K562 (cell line): ENCODE measurements at regions not wholly inside any gene's neighbourhood (a gene's known extent, or its start where the extent isn't known, plus 50 kb on each side); places are given as distances from the start of the nearest gene placed in this dataset.

Source experiments
- ATAC-seq: fragments of 200-7000 bp; cut with Tn5 transposase; 3 replicates; pipeline ENCODE4 v1.9.1; 2020; ENCODE audit warnings: moderate library complexity
- BruUV-seq: library from RNA; stranded (reverse); fragments of 400-500 nt; replicated peaks from 2 replicates; lab custom pipeline; 2021; lab: Mats Ljungman, UMichigan
- CTCF ChIA-PET: fragments of 300-600 bp; formaldehyde crosslinking; extraction: SDS; loops from one replicate; lab custom pipeline; 2021; ENCODE audit warnings: low intra/inter-chr PET ratio; lab: Yijun Ruan, JAX
- POLR2A ChIA-PET: fragments of 300-600, 350-650 bp; sonication (Branson Sonifier 250); formaldehyde crosslinking; extraction: SDS; loops from one replicate; lab custom pipeline; 2021; ENCODE audit warnings: antibody characterized with exemption, inconsistent platforms; lab: Yijun Ruan, JAX
- DNase-seq, 4 experiments: peaks; one replicate each; pipeline versions ENCODE4 v3.0.0 to v3.0.0-alpha.2; 2011 to 2018; ENCODE audit warnings: low spot score in 3 of 4, mixed read lengths in 3 of 4; ENCODE audit errors: extremely low read depth in 1 of 4
- FAIRE-seq: peaks from 2 replicates; lab custom pipeline; 2011; peaks lifted over from hg19 to GRCh38; lab: Jason Lieb, UNC
- H2AFZ ChIP-seq: 2 replicates; pipeline ENCODE4 v1.6.0; 2011; ENCODE audit warnings: low read depth, low read length, control low read depth, inconsistent platforms
- H3K27ac ChIP-seq: fragments of 200-600 bp; 3 replicates; pipeline ENCODE4 v1.8.0; 2011; ENCODE audit warnings: low read depth, mild to moderate bottlenecking, control low read depth, inconsistent platforms, low read length, moderate library complexity, mixed read lengths; ENCODE audit errors: extremely low read depth
- H3K27me3 ChIP-seq, 2 experiments: fragments of 300-600 bp in 1 of 2; 2 replicates in 1 of 2; 3 replicates in 1 of 2; pipeline versions ENCODE4 v1.6.0 to v1.8.0; 2011; ENCODE audit warnings: inconsistent platforms in 2 of 2, low read length in 2 of 2, mild to moderate bottlenecking in 1 of 2, mixed read lengths in 1 of 2, moderate library complexity in 1 of 2; ENCODE audit not compliant: control insufficient read depth in 2 of 2, insufficient read depth in 2 of 2
- H3K36me3 ChIP-seq: fragments of 300-600 bp; 3 replicates; pipeline ENCODE4 v1.8.0; 2011; ENCODE audit warnings: mild to moderate bottlenecking, low read length, inconsistent platforms; ENCODE audit not compliant: control insufficient read depth, insufficient read depth
- H3K4me1 ChIP-seq, 2 experiments: fragments of 200-600 bp in 1 of 2; replicated peaks in 1 of 2; 2 replicates in 1 of 2; 3 replicates in 1 of 2; pipeline versions ENCODE4 v1.5.1 to v1.8.0; 2011; ENCODE audit warnings: inconsistent platforms in 2 of 2, low read length in 2 of 2, mild to moderate bottlenecking in 1 of 2, mixed read lengths in 1 of 2, moderate library complexity in 1 of 2; ENCODE audit not compliant: control insufficient read depth in 2 of 2, insufficient read depth in 2 of 2
- H3K4me2 ChIP-seq: 2 replicates; pipeline ENCODE4 v1.6.1; 2011; ENCODE audit warnings: low read length, control low read depth, inconsistent platforms, mixed read lengths; ENCODE audit not compliant: insufficient read depth
- H3K4me3 ChIP-seq: fragments of 200-600 bp; sonication (generic), shearing (Covaris generic); 2 replicates; pipeline ENCODE4 v1.5.1; 2016; ENCODE audit warnings: control low read depth, inconsistent platforms
- H3K79me2 ChIP-seq: fragments of 200-600 bp; 3 replicates; pipeline ENCODE4 v1.8.0; 2011; ENCODE audit warnings: low read length, inconsistent platforms; ENCODE audit not compliant: control insufficient read depth, insufficient read depth
- H3K9ac ChIP-seq, 2 experiments: 2 replicates each; pipeline versions ENCODE4 v1.6.0 to v1.6.1; 2011; ENCODE audit warnings: low read depth in 2 of 2, low read length in 2 of 2, control low read depth in 1 of 2, inconsistent platforms in 1 of 2, mild to moderate bottlenecking in 1 of 2, mixed read lengths in 1 of 2; ENCODE audit not compliant: insufficient read depth in 1 of 2
- H3K9me1 ChIP-seq: one replicate; pipeline ENCODE4 v1.6.0; 2011; ENCODE audit warnings: inconsistent platforms, mild to moderate bottlenecking, low read length, moderate library complexity; ENCODE audit not compliant: control insufficient read depth, insufficient read depth
- H3K9me3 ChIP-seq: replicated peaks from 2 replicates; pipeline ENCODE4 v1.5.1; 2011; ENCODE audit warnings: low read depth, low read length, inconsistent platforms; ENCODE audit not compliant: control insufficient read depth, insufficient read depth
- H4K20me1 ChIP-seq: replicated peaks from 2 replicates; pipeline ENCODE4 v1.6.1; 2011; ENCODE audit warnings: low read length, inconsistent platforms, mixed read lengths; ENCODE audit not compliant: control insufficient read depth, insufficient read depth
- ASH1L ChIP-seq: fragments of 450-650 bp; IDR thresholded peaks from 2 replicates; pipeline ENCODE4 v1.6.1; 2018; ENCODE audit warnings: borderline replicate concordance, mild to moderate bottlenecking, low read depth; ENCODE audit not compliant: partially characterized antibody
- ATF1 ChIP-seq, 2 experiments: fragments of 450-650 bp in 1 of 2; IDR thresholded peaks; 2 replicates each; pipeline ENCODE4 v1.6.1; 2016; ENCODE audit warnings: missing compliant biosample characterization in 1 of 2, missing genetic modification characterization in 1 of 2
- FOXK1 ChIP-seq: sonication (generic); formaldehyde crosslinking; IDR thresholded peaks from 2 replicates; pipeline ENCODE4 v1.8.0; 2022; ENCODE audit warnings: missing genetic modification reagents, mild to moderate bottlenecking, borderline replicate concordance
- GATA2 ChIP-seq: sonication (generic); formaldehyde crosslinking; IDR thresholded peaks from 2 replicates; pipeline ENCODE4 v1.4.0; 2020; ENCODE audit warnings: mild to moderate bottlenecking, missing genetic modification reagents
- HNRNPUL1 ChIP-seq: fragments of 200-400 bp; formaldehyde crosslinking; IDR thresholded peaks from 2 replicates; pipeline ENCODE4 v1.6.1; 2017; ENCODE audit warnings: low read length
- JUND ChIP-seq, 2 experiments: IDR thresholded peaks; 2 replicates in 1 of 2; 3 replicates in 1 of 2; pipeline ENCODE4 v1.6.1; 2011; ENCODE audit warnings: borderline replicate concordance in 2 of 2, low read depth in 2 of 2, low read length in 2 of 2, improper control_type of control experiment in 1 of 2, missing biosample characterization in 1 of 2, missing genetic modification characterization in 1 of 2, missing genetic modification reagents in 1 of 2
- KLF13 ChIP-seq: fragments of 450-650 bp; IDR thresholded peaks from 2 replicates; pipeline ENCODE4 v1.6.1; 2016; ENCODE audit warnings: missing genetic modification characterization, low read depth, mild to moderate bottlenecking, missing compliant biosample characterization, moderate library complexity, borderline replicate concordance
- SIN3B ChIP-seq: fragments of 450-650 bp; IDR thresholded peaks from 2 replicates; pipeline ENCODE4 v1.6.1; 2017; ENCODE audit warnings: low read depth, mild to moderate bottlenecking, moderate library complexity
- U2AF1 ChIP-seq: fragments of 200-400 bp; formaldehyde crosslinking; optimal IDR thresholded peaks from 2 replicates; pipeline ENCODE3; 2017; ENCODE audit warnings: mild to moderate bottlenecking, low read depth, low read length, moderate library complexity
- ZC3H8 ChIP-seq: fragments of 450-650 bp; IDR thresholded peaks from 2 replicates; pipeline ENCODE4 v1.6.1; 2017
- WGBS: fragments of 100-300 bp; shearing (Covaris generic); methylation state at CpG from one replicate; pipeline ENCODE4 v1.1.6; 2016; ENCODE audit warnings: low coverage, mixed read lengths; ENCODE audit not compliant: insufficient coverage; ENCODE audit errors: missing lambda C conversion rate; 5-methylcytosine and 5-hydroxymethylcytosine counted together
- in situ Hi-C: fragments of 300-500 bp; cut with MboI; formaldehyde crosslinking; loops from 4 replicates; pipeline ENCODE4 v1.15.0; 2018; ENCODE audit warnings: inconsistent platforms, mixed read lengths
- intact Hi-C: fragments of 100-400 bp; cut with micrococcal nuclease; formaldehyde crosslinking; loops from 2 replicates; pipeline ENCODE4 v1.14.2; 2022
- TF ChIP-seq, protein P1 (sequence below): sonication (generic); formaldehyde crosslinking; IDR thresholded peaks from 2 replicates; pipeline ENCODE4 v1.8.1; 2023; ENCODE audit warnings: mild to moderate bottlenecking, missing genetic modification reagents
- TF ChIP-seq, protein P2 (sequence below): fragments of 150-350 bp; IDR thresholded peaks from 2 replicates; pipeline ENCODE4 v1.6.1; 2014; ENCODE audit warnings: low read depth, mild to moderate bottlenecking, low read length, borderline replicate concordance
- TF ChIP-seq, protein P3 (sequence below): conservative IDR thresholded peaks from 2 replicates; pipeline ENCODE4 v1.6.1; 2011; ENCODE audit warnings: low read depth, mild to moderate bottlenecking, low read length; ENCODE audit not compliant: control insufficient read depth

DNA sequence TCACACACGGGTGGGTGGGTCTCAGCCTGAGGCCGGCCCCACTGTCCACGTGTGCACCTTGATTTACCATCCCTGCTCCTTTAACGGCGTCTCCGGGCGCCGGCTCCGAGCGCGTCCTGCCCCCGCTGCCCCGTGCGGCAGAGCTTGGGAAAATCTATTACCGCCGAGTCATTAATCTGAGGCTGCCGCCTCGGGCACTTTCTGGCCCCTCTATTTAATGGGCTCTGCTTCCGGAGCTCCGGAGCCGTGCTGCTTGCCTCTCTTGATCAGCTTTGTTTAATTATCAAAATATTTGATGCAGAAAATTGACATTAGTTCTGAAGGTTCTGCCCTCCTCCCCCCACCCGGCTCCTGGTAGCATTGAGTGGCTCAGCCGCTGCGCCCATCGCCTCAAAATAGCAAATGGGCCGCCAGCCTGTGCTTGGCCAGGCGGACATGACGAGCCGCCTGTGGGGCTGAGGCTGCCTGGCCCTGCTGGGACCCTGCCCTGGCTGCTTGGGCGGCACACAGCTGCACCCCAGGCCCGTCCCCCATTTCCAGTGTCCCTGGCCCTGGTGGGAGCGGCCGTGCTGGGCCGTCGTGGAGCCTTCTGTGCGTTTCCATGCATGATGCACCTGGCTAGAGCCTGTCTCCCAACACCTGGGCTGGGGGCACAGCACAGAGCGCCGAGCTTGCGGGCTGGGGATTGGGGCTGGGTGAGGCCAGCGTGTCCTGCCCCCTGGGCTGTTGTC lies 81.6 kb upstream of the TTC34 start (continued):
- TF ChIP-seq, protein P1, sequence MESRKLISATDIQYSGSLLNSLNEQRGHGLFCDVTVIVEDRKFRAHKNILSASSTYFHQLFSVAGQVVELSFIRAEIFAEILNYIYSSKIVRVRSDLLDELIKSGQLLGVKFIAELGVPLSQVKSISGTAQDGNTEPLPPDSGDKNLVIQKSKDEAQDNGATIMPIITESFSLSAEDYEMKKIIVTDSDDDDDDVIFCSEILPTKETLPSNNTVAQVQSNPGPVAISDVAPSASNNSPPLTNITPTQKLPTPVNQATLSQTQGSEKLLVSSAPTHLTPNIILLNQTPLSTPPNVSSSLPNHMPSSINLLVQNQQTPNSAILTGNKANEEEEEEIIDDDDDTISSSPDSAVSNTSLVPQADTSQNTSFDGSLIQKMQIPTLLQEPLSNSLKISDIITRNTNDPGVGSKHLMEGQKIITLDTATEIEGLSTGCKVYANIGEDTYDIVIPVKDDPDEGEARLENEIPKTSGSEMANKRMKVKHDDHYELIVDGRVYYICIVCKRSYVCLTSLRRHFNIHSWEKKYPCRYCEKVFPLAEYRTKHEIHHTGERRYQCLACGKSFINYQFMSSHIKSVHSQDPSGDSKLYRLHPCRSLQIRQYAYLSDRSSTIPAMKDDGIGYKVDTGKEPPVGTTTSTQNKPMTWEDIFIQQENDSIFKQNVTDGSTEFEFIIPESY (CRISPR knock-in tag) = no peak

DNA sequence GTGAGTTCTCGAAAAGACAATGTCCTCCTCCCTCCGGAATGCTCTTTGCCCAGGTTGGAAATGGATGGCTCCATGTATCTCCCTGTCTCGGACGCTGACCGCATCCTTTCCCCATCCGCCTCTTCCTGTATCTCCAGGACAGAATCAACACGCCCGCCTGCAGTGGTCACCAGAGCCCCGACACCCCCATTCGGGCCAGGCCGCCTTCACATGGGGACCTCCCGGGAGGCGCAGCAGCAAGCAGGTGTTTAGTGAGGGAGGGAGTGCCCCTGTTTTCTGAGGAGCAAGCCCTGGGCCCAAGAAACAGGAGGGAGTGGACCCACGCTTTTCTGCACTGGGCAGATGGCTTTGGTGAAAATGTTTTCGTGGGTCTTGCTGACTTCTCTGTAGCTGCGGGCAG lies 83.5 kb upstream of the TTC34 start:
- Histone ChIP-seq H3K4me2 (no peak overlapping the region), H2AFZ (no peak overlapping the region), H3K9me1 (no peaks in the 10 kb centered on the region), H3K79me2 (no peaks in the 10 kb centered on the region), H3K27ac (no peak overlapping the region), H3K4me3 (no peak overlapping the region), H3K27me3 (peaks cover 9 to 39% of the 10 kb centered on the region in 2 experiments; a peak in 3 of 5 replicates), H3K9ac (no peak overlapping the region), H3K36me3 (no peaks in the 10 kb centered on the region), H4K20me1 (no peaks in the 10 kb centered on the region), H3K4me1 (peaks cover 0 to 20% of the 10 kb centered on the region in 2 experiments; a peak in 2 of 5 replicates), H3K9me3 (no peaks in the 10 kb centered on the region)
- POLR2A ChIA-PET = no interaction called here
- intact Hi-C loops = no loop called here
- in situ Hi-C loops = no loop called here
- FAIRE-seq = no peak
- WGBS = 0% methylated on average over 16 of the region's 16 CpGs
- DNase-seq = no peak
- ATAC-seq = no peak
- BruUV-seq = no TSS peak
- CTCF ChIA-PET = no interaction called here
- TF ChIP-seq JUND (IDR thresholded peaks at IDR 0.05; ENCODE audit: borderline replicate concordance, low read depth, low read length) = no peak
- no peak for TF ChIP-seq JUND (tag; IDR thresholded peaks at IDR 0.05; ENCODE audit: borderline replicate concordance, low read depth, low read length)
- TF ChIP-seq, protein P2, sequence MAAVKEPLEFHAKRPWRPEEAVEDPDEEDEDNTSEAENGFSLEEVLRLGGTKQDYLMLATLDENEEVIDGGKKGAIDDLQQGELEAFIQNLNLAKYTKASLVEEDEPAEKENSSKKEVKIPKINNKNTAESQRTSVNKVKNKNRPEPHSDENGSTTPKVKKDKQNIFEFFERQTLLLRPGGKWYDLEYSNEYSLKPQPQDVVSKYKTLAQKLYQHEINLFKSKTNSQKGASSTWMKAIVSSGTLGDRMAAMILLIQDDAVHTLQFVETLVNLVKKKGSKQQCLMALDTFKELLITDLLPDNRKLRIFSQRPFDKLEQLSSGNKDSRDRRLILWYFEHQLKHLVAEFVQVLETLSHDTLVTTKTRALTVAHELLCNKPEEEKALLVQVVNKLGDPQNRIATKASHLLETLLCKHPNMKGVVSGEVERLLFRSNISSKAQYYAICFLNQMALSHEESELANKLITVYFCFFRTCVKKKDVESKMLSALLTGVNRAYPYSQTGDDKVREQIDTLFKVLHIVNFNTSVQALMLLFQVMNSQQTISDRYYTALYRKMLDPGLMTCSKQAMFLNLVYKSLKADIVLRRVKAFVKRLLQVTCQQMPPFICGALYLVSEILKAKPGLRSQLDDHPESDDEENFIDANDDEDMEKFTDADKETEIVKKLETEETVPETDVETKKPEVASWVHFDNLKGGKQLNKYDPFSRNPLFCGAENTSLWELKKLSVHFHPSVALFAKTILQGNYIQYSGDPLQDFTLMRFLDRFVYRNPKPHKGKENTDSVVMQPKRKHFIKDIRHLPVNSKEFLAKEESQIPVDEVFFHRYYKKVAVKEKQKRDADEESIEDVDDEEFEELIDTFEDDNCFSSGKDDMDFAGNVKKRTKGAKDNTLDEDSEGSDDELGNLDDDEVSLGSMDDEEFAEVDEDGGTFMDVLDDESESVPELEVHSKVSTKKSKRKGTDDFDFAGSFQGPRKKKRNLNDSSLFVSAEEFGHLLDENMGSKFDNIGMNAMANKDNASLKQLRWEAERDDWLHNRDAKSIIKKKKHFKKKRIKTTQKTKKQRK = no peak
- TF ChIP-seq, protein P3, sequence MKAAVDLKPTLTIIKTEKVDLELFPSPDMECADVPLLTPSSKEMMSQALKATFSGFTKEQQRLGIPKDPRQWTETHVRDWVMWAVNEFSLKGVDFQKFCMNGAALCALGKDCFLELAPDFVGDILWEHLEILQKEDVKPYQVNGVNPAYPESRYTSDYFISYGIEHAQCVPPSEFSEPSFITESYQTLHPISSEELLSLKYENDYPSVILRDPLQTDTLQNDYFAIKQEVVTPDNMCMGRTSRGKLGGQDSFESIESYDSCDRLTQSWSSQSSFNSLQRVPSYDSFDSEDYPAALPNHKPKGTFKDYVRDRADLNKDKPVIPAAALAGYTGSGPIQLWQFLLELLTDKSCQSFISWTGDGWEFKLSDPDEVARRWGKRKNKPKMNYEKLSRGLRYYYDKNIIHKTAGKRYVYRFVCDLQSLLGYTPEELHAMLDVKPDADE = no peak
- no peak for TF ChIP-seq FOXK1 (CRISPR knock-in tag)
- TF ChIP-seq GATA2 (CRISPR knock-in tag) = no peak
- no peak for TF ChIP-seq KLF13 (tag)
- TF ChIP-seq SIN3B = no peak
- TF ChIP-seq HNRNPUL1 = no peak
- no peak for TF ChIP-seq ZC3H8
- no peak for TF ChIP-seq U2AF1
- no peak for TF ChIP-seq ASH1L
- no peak for TF ChIP-seq ATF1 (CRISPR knock-in tag; IDR thresholded peaks at IDR 0.05)
- TF ChIP-seq ATF1 (tag; IDR thresholded peaks at IDR 0.05) = no peak
